UCSD-AML1 (cell line): ENCODE measurements at regions not wholly inside any gene's neighbourhood (a gene's known extent, or its start where the extent isn't known, plus 50 kb on each side); places are given as distances from the start of the nearest gene placed in this dataset.

Experiments
- DNase-seq: peaks from one replicate; lab custom pipeline; 2025; ENCODE audit not compliant: unreplicated experiment; lab: John Stamatoyannopoulos, UW

GRCh38 chr18:73653827-73654226 is 493.8 kb downstream of the FBXO15 start:
- no peak for DNase-seq

- DNase-seq, result no peak
These were observed 494.4 kb downstream of the FBXO15 start for GRCh38 chr18:73653251-73653650.

DNA sequence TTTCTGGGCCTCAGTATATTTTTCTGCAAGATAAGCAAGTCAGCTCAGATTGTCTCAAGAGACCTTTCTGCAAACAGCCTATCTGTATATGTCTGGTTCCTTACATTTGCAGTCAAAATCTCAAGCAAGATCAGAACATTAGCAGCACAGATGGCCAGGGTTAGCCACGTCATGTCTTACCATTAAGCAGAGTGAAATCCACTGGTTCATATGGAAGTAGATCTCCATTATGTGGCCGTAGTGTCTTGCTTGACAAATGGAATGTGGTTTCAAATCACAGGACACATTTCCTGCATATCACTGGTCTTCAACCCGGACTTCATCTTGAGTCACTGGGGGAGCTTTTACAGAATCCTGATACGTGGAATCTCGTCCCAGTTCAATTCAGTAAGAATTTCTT is 500.2 kb downstream of the FBXO15 start:
- no peak for DNase-seq

DNA sequence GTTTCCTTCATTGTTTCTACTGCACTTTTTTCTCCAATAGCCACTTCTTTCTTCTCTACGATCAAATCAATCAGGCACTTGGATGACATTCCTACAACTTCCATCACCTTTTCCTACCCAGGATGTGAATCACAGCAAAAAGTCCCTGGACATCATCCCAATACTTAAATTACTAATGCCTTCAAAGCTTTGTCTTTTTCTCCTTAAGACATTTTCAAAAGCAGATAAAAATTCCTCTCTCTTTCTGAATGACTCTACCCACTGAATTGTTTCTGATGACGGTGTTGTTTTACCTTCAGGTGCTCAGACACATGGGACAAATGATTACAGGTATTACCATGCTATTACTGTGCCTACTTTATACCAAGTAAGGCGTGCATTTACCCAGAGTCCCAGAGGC is 500.9 kb downstream of the FBXO15 start:
- no peak for DNase-seq

DNA sequence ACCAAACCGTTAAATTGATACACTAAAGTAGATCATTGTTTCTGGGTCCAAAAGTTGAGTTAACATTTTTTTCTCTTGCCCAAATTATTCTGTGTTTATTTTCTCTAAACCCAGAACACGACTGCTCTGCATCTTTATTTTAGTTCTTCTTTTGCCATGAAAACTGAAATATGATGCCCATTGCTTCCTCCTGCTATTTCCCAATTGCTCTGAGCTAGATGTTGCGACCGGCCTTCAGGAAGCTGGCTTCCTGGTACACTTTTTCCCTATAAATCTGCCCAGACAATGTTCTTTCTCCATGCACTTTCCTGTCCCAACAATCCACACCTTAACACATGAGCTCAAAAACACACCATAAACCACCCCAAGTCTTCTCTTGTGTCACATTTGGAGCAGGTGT is 501.4 kb downstream of the FBXO15 start:
- no peak for DNase-seq

DNA sequence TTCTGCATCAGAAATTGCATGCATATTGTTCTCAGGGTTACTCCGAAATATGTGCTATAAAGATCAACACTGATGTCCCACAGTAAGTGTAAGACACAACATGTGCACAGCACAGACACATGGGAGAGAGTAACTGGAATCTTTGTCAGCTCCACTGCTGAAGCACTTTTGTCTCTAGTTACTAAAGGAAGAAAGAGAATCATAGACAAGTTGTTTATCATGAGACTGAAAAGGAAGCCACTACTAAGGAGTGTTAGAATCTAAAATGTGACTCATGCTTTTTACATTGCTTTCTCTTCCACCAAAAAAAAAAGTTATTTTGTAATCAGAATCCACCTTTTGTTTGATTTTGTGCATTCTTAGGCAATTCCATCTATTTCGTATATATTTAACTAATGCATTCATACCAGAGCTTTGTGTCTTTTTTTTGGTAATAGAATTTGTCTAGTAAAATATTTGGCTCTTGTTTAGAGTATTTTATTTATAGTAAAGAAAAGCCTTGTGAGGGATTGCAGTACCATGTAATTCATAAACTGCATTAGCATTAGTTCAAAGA is 502.4 kb downstream of the FBXO15 start:
- no peak for DNase-seq

GRCh38 chr18:73639788-73640187 is 507.8 kb downstream of the FBXO15 start:
- no peak for DNase-seq

- DNase-seq, result no peak
These were observed 508.9 kb downstream of the FBXO15 start for GRCh38 chr18:73638709-73639108.

- no peak for DNase-seq
These were observed 511.3 kb downstream of the FBXO15 start for GRCh38 chr18:73636355-73636754.

- no peak for DNase-seq
These were observed 520.8 kb downstream of the FBXO15 start for GRCh38 chr18:73626859-73627258.

DNA sequence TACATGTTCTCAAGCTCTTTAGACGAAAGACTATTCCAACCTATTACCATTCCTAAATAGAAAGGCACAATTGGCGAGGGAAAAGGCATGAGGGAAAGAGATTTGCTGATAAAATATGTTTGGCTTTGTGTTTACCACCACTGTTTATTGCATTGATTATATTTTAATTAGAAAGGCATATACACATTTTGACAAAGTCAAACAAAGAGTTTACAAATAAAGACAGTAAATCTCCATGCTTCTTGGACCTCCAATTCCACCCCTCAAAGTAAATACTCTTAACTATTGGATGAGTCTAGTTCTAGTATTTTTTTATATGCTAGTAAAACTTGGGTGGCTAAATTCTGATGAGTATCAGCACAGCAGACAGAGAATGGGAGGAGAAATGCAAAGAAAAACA is 521.4 kb downstream of the FBXO15 start:
- DNase-seq, result no peak

- no peak for DNase-seq
These were observed 526.5 kb downstream of the FBXO15 start for GRCh38 chr18:73621091-73621490.

GRCh38 chr18:73617981-73618380 is 529.7 kb downstream of the FBXO15 start:
- no peak for DNase-seq

GRCh38 chr18:73615506-73615905 is 532.1 kb downstream of the FBXO15 start:
- no peak for DNase-seq

DNA sequence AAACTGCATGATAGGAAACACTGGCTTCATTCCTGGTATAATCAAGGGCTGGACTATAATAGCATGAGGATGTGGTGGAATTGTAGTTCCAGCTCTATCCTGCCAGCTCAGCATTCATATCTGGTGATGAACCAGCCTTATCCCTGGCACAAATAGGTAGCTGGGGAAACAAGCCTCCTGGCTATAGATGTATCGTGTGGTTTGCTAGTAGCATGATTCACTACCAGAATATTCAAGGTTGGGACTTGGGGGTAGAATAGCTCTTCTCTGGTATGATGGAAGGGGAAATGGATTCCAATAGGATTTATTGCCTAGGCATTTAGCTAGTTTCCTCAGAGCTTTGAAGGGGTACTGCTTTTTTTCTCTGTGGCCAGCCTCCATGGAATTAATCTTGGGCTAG is 532.8 kb downstream of the FBXO15 start:
- DNase-seq, result no peak

DNA sequence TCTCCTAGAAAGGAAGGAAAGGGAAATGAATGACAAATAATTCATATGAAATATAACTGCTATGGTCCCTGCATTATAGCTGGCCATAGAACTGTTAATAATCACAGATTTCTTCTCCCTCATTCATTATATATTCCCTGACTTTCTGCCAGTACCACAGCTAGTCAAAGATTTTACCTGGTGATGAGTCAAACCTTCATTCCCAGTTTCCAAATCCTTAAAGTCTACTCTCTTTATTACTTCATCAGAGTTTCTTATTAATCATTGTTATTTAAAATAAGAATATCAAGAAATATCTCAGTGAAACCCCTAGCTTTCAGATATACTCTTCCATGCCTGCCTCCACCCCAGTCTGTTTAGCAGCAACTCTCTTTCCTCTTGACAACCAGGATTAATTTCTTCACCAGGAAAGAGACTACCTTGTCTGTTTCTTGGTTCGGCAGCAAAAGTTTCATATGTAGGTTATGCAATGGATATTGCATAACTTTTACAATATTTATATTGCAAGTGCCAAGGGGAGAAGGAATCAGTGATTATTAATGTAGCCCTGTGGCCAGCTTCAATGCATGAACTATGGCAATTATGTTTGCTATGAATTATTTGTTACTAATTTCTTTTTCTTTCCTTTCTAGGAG is 533.8 kb downstream of the FBXO15 start:
- DNase-seq, result no peak

GRCh38 chr18:73597832-73598615 is 549.6 kb downstream of the FBXO15 start:
- DNase-seq, result no peak

GRCh38 chr18:73594749-73595148 is 552.9 kb downstream of the FBXO15 start:
- DNase-seq, result no peak

GRCh38 chr18:73593207-73593606 is 554.4 kb downstream of the FBXO15 start:
- no peak for DNase-seq

- no peak for DNase-seq
These were observed 556.7 kb downstream of the FBXO15 start for GRCh38 chr18:73590950-73591349.

- no peak for DNase-seq
These were observed 567.9 kb downstream of the FBXO15 start for GRCh38 chr18:73579698-73580097.

DNA sequence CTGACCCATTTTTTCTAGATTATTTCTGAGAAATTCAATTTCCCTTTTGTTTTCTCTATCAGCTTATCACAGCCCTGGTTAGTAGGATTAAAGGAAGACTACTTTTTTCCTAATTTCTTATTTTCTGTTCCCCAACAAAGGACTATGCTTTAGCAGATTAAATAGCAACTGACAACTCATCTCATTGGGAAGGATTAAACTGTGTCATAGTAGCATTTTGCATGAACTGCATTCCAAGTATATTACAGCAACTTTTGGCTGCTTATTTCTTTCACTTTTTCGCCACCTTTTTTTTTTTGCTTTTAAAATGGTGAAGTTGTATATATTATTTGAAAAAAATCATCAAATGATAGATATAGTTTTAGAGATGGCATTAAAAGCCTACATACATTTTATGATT is 570.3 kb downstream of the FBXO15 start:
- no peak for DNase-seq
